ENCODE measurements at regions not wholly inside any gene's neighbourhood (a gene's known extent, or its start where the extent isn't known, plus 50 kb on each side); places are given as distances from the start of the nearest gene placed in this dataset.

DNA sequence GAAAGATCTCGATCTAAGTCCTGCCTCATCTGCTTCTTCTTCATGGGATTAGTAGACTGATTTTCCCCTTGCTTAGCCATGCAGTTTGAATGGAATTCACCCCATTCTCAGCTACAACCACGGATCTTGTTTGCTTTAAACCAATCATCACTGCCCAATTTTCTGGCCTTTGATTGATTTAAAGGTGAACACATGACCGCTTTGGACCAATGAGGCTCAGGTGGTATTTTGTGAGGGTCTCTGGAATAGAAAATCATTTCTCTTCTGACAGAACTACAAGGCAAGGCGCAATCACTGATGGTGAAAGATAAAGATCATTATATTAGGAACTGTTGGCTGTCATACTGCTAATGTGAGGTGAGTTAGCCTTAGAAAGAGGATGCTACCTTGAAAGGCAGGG, 213.0 kb upstream of the PLEKHG7 start:
- TF ChIP-seq GATA2 (IDR thresholded peaks at IDR 0.05; ENCODE audit: low read depth, low read length), result no peak
- TF ChIP-seq GATA3 (IDR thresholded peaks at IDR 0.05; ENCODE audit: low read depth, low read length), result no peak
